MM.1S (cell line): ENCODE measurements at regions not wholly inside any gene's neighbourhood (a gene's known extent, or its start where the extent isn't known, plus 50 kb on each side); places are given as distances from the start of the nearest gene placed in this dataset.

Experiments used
- EZH2 ChIP-seq: fragments of 300-600 bp; sonication (generic); optimal IDR thresholded peaks from 2 replicates; pipeline ENCODE3; 2017; ENCODE audit warnings: low read depth, mild to moderate bottlenecking, antibody characterized with exemption, low read length, mixed read lengths
- EZH2phosphoT487 ChIP-seq: fragments of 300-600 bp; sonication (generic); IDR thresholded peaks from 2 replicates; pipeline ENCODE4 v1.6.1; 2018; ENCODE audit warnings: antibody characterized with exemption, low read length
- TF ChIP-seq, protein P1 (sequence below): fragments of 300-600 bp; sonication (generic); IDR thresholded peaks from 2 replicates; pipeline ENCODE4 v1.5.1; 2016; ENCODE audit warnings: antibody characterized with exemption, low read length, mixed read lengths

DNA sequence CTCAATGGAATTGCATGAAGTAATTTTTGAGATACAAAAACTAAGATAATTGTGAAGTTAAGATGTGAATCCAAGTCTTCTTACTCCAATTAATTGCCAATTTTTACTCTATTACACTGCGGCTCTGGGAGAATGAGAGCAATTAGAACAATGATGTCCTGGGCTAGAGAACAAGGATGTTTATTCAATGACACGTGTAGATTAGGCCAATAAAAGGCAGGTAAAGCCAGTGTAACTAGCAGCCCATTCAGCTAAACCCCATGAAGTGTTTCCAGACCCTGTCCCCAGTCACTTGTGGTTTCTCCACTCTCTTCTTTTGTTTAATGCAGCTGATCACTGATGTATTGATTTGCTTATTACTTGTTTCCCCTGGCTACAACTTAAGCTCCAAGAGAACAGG is 381.1 kb upstream of the ARHGEF26 start:
- TF ChIP-seq, protein P1, sequence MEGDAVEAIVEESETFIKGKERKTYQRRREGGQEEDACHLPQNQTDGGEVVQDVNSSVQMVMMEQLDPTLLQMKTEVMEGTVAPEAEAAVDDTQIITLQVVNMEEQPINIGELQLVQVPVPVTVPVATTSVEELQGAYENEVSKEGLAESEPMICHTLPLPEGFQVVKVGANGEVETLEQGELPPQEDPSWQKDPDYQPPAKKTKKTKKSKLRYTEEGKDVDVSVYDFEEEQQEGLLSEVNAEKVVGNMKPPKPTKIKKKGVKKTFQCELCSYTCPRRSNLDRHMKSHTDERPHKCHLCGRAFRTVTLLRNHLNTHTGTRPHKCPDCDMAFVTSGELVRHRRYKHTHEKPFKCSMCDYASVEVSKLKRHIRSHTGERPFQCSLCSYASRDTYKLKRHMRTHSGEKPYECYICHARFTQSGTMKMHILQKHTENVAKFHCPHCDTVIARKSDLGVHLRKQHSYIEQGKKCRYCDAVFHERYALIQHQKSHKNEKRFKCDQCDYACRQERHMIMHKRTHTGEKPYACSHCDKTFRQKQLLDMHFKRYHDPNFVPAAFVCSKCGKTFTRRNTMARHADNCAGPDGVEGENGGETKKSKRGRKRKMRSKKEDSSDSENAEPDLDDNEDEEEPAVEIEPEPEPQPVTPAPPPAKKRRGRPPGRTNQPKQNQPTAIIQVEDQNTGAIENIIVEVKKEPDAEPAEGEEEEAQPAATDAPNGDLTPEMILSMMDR, result no peak
- TF ChIP-seq EZH2 (no peak), EZH2phosphoT487 (no peak)
